Uterus (tissue), 2 donors: ENCODE measurements at regions not wholly inside any gene's neighbourhood (a gene's known extent, or its start where the extent isn't known, plus 50 kb on each side); places are given as distances from the start of the nearest gene placed in this dataset.

Experiments used
- CTCF ChIP-seq, 4 experiments: fragments of 200-600 bp in 2 of 4; fragments of 450-650 bp in 2 of 4; sonication (generic) in 2 of 4; IDR thresholded peaks; one replicate each; pipeline ENCODE4 v1.5.1; 2016 to 2019; ENCODE audit warnings: antibody characterized with exemption in 4 of 4, mild to moderate bottlenecking in 2 of 4, moderate library complexity in 1 of 4
- POLR2A ChIP-seq, 2 donors: fragments of 450-650 bp; IDR thresholded peaks; one replicate each; pipeline ENCODE4 v1.6.1; 2016; ENCODE audit warnings: antibody characterized with exemption in 2 of 2, mild to moderate bottlenecking in 1 of 2, moderate library complexity in 1 of 2

GRCh38 chr6:141269684-141270083 lies 863.0 kb upstream of the GJE1 start:
- no peak for TF ChIP-seq CTCF (IDR thresholded peaks at IDR 0.05)
- no peak for TF ChIP-seq POLR2A (IDR thresholded peaks at IDR 0.05)
